Loucy (cell line): ENCODE measurements at regions not wholly inside any gene's neighbourhood (a gene's known extent, or its start where the extent isn't known, plus 50 kb on each side); places are given as distances from the start of the nearest gene placed in this dataset.

Experiments used
- H2AFZ ChIP-seq: fragments of 200-600 bp; sonication (generic); 2 replicates; pipeline ENCODE4 v1.6.0; 2016; ENCODE audit warnings: antibody characterized with exemption, mild to moderate bottlenecking, low read length, moderate library complexity
- H3F3A ChIP-seq: fragments of 200-600 bp; 2 replicates; pipeline ENCODE4 v1.6.0; 2016; ENCODE audit warnings: antibody characterized with exemption, low read depth, mild to moderate bottlenecking
- H3K27me3 ChIP-seq: fragments of 200-600 bp; sonication (generic); 2 replicates; pipeline ENCODE4 v1.6.1; 2014; ENCODE audit warnings: low read length, mild to moderate bottlenecking; ENCODE audit not compliant: insufficient read depth, poor library complexity, severe bottlenecking
- H3K36me3 ChIP-seq: fragments of 200-600 bp; sonication (generic); 2 replicates; pipeline ENCODE4 v1.6.1; 2016; ENCODE audit warnings: low read length; ENCODE audit not compliant: insufficient read depth
- H3K4me1 ChIP-seq: fragments of 200-600 bp; sonication (generic); 2 replicates; pipeline ENCODE4 v1.5.1; 2014; ENCODE audit warnings: low read length, mild to moderate bottlenecking; ENCODE audit not compliant: insufficient read depth, poor library complexity, severe bottlenecking
- H3K4me2 ChIP-seq: fragments of 200-600 bp; sonication (generic); 2 replicates; pipeline ENCODE4 v1.6.0; 2014; ENCODE audit warnings: antibody characterized with exemption, low read length, low read depth, mild to moderate bottlenecking; ENCODE audit not compliant: poor library complexity, severe bottlenecking
- H3K4me3 ChIP-seq: fragments of 200-600 bp; sonication (generic); 2 replicates; pipeline ENCODE4 v1.5.1; 2014; ENCODE audit warnings: low read length, mild to moderate bottlenecking, mixed read lengths; ENCODE audit not compliant: poor library complexity, severe bottlenecking
- H3K79me2 ChIP-seq: fragments of 200-600 bp; sonication (generic); 2 replicates; pipeline ENCODE4 v1.6.1; 2014; ENCODE audit warnings: low read length; ENCODE audit not compliant: insufficient read depth
- H3K9ac ChIP-seq: fragments of 200-600 bp; sonication (generic); 2 replicates; pipeline ENCODE4 v1.6.0; 2014; ENCODE audit warnings: mild to moderate bottlenecking, low read depth, low read length, moderate library complexity; ENCODE audit not compliant: poor library complexity, severe bottlenecking
- H3K9me2 ChIP-seq: fragments of 200-600 bp; sonication (generic); replicated peaks from 2 replicates; pipeline ENCODE4 v1.6.1; 2016; ENCODE audit warnings: low read depth, low read length, mixed read lengths
- H3K9me3 ChIP-seq: fragments of 200-600 bp; sonication (generic); 2 replicates; pipeline ENCODE4 v1.6.1; 2014; ENCODE audit warnings: mild to moderate bottlenecking, antibody characterized with exemption, low read length, low read depth; ENCODE audit not compliant: insufficient read depth
- H4K20me1 ChIP-seq: fragments of 200-600 bp; sonication (generic); 2 replicates; pipeline ENCODE4 v1.6.0; 2014; ENCODE audit warnings: antibody characterized with exemption, low read length, mild to moderate bottlenecking; ENCODE audit not compliant: insufficient read depth, poor library complexity, severe bottlenecking
- EZH2phosphoT487 ChIP-seq: fragments of 200-600 bp; IDR thresholded peaks from 2 replicates; pipeline ENCODE4 v1.6.1; 2018; ENCODE audit warnings: antibody characterized with exemption, mild to moderate bottlenecking, moderate library complexity, borderline replicate concordance
- TF ChIP-seq, protein P1 (sequence below): fragments of 200-600 bp; sonication (generic); conservative IDR thresholded peaks from 2 replicates; pipeline ENCODE4 v1.5.1; 2014; ENCODE audit warnings: mild to moderate bottlenecking, antibody characterized with exemption, low read length

GRCh38 chr13:33373624-33374023 is 88.1 kb upstream of the STARD13 start:
- TF ChIP-seq EZH2phosphoT487 = no peak
- TF ChIP-seq, protein P1, sequence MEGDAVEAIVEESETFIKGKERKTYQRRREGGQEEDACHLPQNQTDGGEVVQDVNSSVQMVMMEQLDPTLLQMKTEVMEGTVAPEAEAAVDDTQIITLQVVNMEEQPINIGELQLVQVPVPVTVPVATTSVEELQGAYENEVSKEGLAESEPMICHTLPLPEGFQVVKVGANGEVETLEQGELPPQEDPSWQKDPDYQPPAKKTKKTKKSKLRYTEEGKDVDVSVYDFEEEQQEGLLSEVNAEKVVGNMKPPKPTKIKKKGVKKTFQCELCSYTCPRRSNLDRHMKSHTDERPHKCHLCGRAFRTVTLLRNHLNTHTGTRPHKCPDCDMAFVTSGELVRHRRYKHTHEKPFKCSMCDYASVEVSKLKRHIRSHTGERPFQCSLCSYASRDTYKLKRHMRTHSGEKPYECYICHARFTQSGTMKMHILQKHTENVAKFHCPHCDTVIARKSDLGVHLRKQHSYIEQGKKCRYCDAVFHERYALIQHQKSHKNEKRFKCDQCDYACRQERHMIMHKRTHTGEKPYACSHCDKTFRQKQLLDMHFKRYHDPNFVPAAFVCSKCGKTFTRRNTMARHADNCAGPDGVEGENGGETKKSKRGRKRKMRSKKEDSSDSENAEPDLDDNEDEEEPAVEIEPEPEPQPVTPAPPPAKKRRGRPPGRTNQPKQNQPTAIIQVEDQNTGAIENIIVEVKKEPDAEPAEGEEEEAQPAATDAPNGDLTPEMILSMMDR = no peak
- H3F3A ChIP-seq = no peaks in the 10 kb centered on the region
- no peaks in the 10 kb centered on the region for H3K27me3 ChIP-seq
- H3K4me3 ChIP-seq = no peak overlapping the region
- H2AFZ ChIP-seq = no peak overlapping the region
- no peaks in the 10 kb centered on the region for H3K9me3 ChIP-seq
- no peak overlapping the region for H3K9ac ChIP-seq
- no peaks in the 10 kb centered on the region for H3K4me1 ChIP-seq
- no peaks in the 10 kb centered on the region for H3K9me2 ChIP-seq
- H4K20me1 ChIP-seq = no peaks in the 10 kb centered on the region
- H3K36me3 ChIP-seq = no peaks in the 10 kb centered on the region
- H3K79me2 ChIP-seq = no peaks in the 10 kb centered on the region
- no peak overlapping the region for H3K4me2 ChIP-seq

GRCh38 chr13:33375421-33375820 is 89.9 kb upstream of the STARD13 start:
- Histone ChIP-seq H3K79me2 (no peaks in the 10 kb centered on the region), H3K27me3 (no peaks in the 10 kb centered on the region), H3K9me2 (no peaks in the 10 kb centered on the region), H3K4me1 (no peaks in the 10 kb centered on the region), H2AFZ (no peak overlapping the region), H3K4me3 (no peak overlapping the region), H4K20me1 (no peaks in the 10 kb centered on the region), H3K9me3 (no peaks in the 10 kb centered on the region), H3K9ac (no peak overlapping the region), H3K36me3 (no peaks in the 10 kb centered on the region), H3F3A (no peaks in the 10 kb centered on the region), H3K4me2 (no peak overlapping the region)
- TF ChIP-seq EZH2phosphoT487 = no peak
- TF ChIP-seq, protein P1 = no peak

DNA sequence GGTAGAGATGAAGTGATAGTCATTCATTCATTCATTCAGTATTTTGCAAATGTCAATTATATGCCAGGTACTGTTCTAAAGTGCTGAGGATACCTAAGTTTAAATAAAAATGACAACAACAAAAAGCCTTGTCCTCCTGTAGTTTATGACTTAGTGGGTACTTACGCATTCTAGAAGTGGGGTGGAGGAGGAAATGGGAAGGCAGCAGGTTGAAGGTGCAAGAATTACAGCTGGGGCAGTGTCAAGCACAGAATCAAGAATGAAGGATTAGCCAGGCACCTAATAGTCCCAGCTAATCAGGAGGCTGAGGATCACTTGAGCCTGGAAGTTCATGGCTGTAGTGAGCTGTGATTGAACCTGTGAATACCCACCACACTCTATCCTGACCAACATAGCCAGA is 90.7 kb upstream of the STARD13 start:
- no peaks in the 10 kb centered on the region for H3F3A ChIP-seq
- H3K9ac ChIP-seq = no peak overlapping the region
- TF ChIP-seq, protein P1 = no peak
- no peaks in the 10 kb centered on the region for H4K20me1 ChIP-seq
- no peaks in the 10 kb centered on the region for H3K9me2 ChIP-seq
- no peaks in the 10 kb centered on the region for H3K36me3 ChIP-seq
- no peaks in the 10 kb centered on the region for H3K4me1 ChIP-seq
- H3K27me3 ChIP-seq = no peaks in the 10 kb centered on the region
- H3K4me3 ChIP-seq = no peak overlapping the region
- no peaks in the 10 kb centered on the region for H3K9me3 ChIP-seq
- no peak overlapping the region for H3K4me2 ChIP-seq
- no peak overlapping the region for H2AFZ ChIP-seq
- no peaks in the 10 kb centered on the region for H3K79me2 ChIP-seq
